ENCODE measurements at regions not wholly inside any gene's neighbourhood (a gene's known extent, or its start where the extent isn't known, plus 50 kb on each side); places are given as distances from the start of the nearest gene placed in this dataset.

DNA sequence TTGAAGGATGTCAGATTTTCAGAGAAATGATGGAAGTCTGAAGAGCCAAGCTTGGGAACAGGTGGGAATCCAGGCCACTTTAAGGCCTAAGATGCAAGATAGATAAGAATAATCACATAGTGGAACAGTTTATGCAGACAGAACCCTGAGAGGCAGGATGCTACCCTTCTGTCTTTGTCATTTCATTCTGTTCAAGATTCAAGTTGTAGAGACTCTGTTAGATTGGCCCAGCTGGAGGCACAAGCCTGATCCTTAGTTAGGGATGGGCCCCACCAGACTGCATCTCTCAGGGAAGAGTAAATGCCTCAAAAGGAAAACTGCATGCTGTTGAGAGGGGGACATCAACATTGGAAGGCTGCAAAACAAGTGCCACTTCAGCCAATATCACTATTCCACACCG lies 287.0 kb downstream of the PCNX1 start:
- TF ChIP-seq, protein P1, sequence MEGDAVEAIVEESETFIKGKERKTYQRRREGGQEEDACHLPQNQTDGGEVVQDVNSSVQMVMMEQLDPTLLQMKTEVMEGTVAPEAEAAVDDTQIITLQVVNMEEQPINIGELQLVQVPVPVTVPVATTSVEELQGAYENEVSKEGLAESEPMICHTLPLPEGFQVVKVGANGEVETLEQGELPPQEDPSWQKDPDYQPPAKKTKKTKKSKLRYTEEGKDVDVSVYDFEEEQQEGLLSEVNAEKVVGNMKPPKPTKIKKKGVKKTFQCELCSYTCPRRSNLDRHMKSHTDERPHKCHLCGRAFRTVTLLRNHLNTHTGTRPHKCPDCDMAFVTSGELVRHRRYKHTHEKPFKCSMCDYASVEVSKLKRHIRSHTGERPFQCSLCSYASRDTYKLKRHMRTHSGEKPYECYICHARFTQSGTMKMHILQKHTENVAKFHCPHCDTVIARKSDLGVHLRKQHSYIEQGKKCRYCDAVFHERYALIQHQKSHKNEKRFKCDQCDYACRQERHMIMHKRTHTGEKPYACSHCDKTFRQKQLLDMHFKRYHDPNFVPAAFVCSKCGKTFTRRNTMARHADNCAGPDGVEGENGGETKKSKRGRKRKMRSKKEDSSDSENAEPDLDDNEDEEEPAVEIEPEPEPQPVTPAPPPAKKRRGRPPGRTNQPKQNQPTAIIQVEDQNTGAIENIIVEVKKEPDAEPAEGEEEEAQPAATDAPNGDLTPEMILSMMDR (conservative IDR thresholded peaks at IDR 0.05; ENCODE audit: low read length) = no peak
- TF ChIP-seq EZH2phosphoT487 (IDR thresholded peaks at IDR 0.05; ENCODE audit: borderline replicate concordance) = no peak

Measured in Loucy (cell line).